ENCODE measurements at regions not wholly inside any gene's neighbourhood (a gene's known extent, or its start where the extent isn't known, plus 50 kb on each side); places are given as distances from the start of the nearest gene placed in this dataset.

DNA sequence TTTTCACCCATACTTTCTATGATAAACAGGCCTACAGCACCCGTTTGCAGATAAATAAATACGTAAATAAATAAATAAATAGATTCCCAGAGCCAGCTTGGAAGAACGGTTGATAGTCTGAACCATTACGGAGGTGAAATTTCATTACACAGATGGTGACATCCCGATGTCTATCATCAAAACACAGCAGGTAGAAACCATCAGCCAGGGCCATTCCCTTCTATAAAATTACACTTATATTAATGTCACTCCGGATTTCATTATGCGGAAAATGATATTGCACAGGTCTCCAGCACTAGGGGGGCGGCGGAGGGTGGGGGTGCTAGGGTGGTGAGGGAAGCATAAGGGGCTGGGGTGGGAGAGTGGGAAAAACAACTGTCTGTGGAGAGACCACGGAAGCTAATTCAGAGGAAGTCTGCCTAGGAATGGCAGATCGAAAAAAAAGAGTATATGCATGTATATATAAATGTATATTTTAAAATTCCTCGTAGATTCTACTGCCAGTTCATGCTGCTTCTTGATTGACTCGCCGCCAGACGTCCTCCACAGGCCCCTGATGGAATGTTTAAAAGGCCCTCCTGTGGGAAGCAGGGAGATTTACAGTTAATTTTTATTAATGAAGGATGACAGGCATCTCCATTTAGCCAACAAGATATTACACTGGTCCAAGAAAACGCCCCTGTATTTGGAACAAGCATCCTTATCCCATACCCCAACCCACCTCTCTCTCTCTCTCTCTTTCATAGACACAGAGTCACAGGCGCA lies 1906.0 kb upstream of the PIK3C3 start:
- Mint-ChIP-seq H3K36me3 (ENCODE audit: insufficient read depth, unreplicated experiment) (no peaks in the 10 kb centered on the region), H3K4me3 (ENCODE audit: unreplicated experiment) (no peak overlapping the region), H3K9me3 (ENCODE audit: unreplicated experiment) (no peaks in the 10 kb centered on the region), H3K4me1 (ENCODE audit: low read depth, unreplicated experiment) (no peaks in the 10 kb centered on the region), H3K27me3 (ENCODE audit: insufficient read depth, unreplicated experiment) (no peaks in the 10 kb centered on the region), H3K27ac (ENCODE audit: unreplicated experiment) (no peak overlapping the region)
- Histone ChIP-seq H3K36me3 (ENCODE audit: control insufficient read depth, insufficient read depth, low read length) (no peaks in the 10 kb centered on the region), H3K9me3 (no peaks in the 10 kb centered on the region), H3K4me1 (no peaks in the 10 kb centered on the region), H3K27me3 (replicated peaks; ENCODE audit: control insufficient read depth, insufficient read depth, low read length) (no peaks in the 10 kb centered on the region), H3K4me3 (ENCODE audit: low read depth, low read length) (no peak overlapping the region)
- POLR2A ChIA-PET: no interaction called here
- no TSS peak for BruUV-seq (replicated peaks)
- TF ChIP-seq, protein P1, sequence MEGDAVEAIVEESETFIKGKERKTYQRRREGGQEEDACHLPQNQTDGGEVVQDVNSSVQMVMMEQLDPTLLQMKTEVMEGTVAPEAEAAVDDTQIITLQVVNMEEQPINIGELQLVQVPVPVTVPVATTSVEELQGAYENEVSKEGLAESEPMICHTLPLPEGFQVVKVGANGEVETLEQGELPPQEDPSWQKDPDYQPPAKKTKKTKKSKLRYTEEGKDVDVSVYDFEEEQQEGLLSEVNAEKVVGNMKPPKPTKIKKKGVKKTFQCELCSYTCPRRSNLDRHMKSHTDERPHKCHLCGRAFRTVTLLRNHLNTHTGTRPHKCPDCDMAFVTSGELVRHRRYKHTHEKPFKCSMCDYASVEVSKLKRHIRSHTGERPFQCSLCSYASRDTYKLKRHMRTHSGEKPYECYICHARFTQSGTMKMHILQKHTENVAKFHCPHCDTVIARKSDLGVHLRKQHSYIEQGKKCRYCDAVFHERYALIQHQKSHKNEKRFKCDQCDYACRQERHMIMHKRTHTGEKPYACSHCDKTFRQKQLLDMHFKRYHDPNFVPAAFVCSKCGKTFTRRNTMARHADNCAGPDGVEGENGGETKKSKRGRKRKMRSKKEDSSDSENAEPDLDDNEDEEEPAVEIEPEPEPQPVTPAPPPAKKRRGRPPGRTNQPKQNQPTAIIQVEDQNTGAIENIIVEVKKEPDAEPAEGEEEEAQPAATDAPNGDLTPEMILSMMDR (IDR thresholded peaks at IDR 0.05; ENCODE audit: insufficient read depth in 1 of 2, low read depth in 1 of 2, low read length in 1 of 2, severe bottlenecking in 1 of 2, unreplicated experiment in 1 of 2): no peak
- CTCF ChIA-PET: no interaction called here
- intact Hi-C loops (cut with micrococcal nuclease; ENCODE audit: unreplicated experiment): no loop called here
- no peak for DNase-seq

DNA sequence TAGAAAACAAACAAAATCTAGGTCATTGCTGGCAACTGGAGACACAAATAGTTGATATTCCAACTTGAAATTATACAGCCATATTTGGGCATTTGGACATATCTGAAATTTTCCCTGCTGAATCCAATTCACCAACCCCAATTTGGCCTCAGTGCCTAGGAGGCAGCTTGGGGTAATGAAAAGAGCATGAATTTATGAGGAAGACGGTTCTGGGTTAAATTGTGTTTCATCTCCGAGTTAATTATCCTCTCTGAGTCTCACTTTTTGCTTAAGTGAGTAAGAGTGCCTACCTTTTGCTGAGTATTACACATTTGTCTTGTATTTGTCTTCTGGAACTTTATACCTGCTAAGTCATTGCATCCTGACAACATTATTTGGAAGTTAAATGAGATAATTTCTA lies 1906.8 kb upstream of the PIK3C3 start:
- intact Hi-C loops (cut with micrococcal nuclease; ENCODE audit: unreplicated experiment): no loop called here

DNA sequence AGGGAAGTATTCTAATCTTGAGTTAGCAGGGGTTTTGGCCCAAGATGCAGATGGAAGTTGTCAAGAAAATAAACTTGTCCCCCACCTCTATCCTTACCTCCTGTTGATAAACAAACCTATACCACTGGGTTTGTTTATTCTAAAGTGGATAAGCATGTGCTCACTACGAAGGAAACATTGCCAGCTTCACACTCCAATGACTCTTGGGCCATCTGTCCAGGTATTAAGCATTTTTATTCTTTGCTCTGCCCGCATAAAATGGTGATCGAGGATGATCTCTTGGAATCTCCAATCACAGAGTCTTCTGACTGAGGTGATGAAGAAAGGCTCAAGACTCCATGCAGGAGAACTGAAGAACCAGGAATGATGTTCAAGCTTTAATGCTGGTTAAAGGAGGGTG lies 1908.4 kb upstream of the PIK3C3 start:
- ChIA-PET CTCF (no interaction called here), POLR2A (no interaction called here)
- intact Hi-C loops (cut with micrococcal nuclease; ENCODE audit: unreplicated experiment): no loop called here
- TF ChIP-seq, protein P1 (IDR thresholded peaks at IDR 0.05; ENCODE audit: insufficient read depth in 1 of 2, low read depth in 1 of 2, low read length in 1 of 2, severe bottlenecking in 1 of 2, unreplicated experiment in 1 of 2): no peak
- Mint-ChIP-seq H3K36me3 (ENCODE audit: insufficient read depth, unreplicated experiment) (no peaks in the 10 kb centered on the region), H3K4me3 (ENCODE audit: unreplicated experiment) (no peak overlapping the region), H3K4me1 (ENCODE audit: low read depth, unreplicated experiment) (no peaks in the 10 kb centered on the region), H3K27ac (ENCODE audit: unreplicated experiment) (no peak overlapping the region), H3K27me3 (ENCODE audit: insufficient read depth, unreplicated experiment) (no peaks in the 10 kb centered on the region), H3K9me3 (ENCODE audit: unreplicated experiment) (no peaks in the 10 kb centered on the region)
- H3K36me3 ChIP-seq (ENCODE audit: control insufficient read depth, insufficient read depth, low read length): no peaks in the 10 kb centered on the region
- BruUV-seq (replicated peaks): no TSS peak
- no peaks in the 10 kb centered on the region for H3K27me3 ChIP-seq (replicated peaks; ENCODE audit: control insufficient read depth, insufficient read depth, low read length)
- no peak for DNase-seq
- no peaks in the 10 kb centered on the region for H3K4me1 ChIP-seq
- no peak overlapping the region for H3K4me3 ChIP-seq (ENCODE audit: low read depth, low read length)
- no peaks in the 10 kb centered on the region for H3K9me3 ChIP-seq

More for the DNA sequence above, 1906.8 kb upstream of the PIK3C3 start:
- Mint-ChIP-seq H3K36me3 (ENCODE audit: insufficient read depth, unreplicated experiment) (no peaks in the 10 kb centered on the region), H3K27ac (ENCODE audit: unreplicated experiment) (no peak overlapping the region), H3K4me1 (ENCODE audit: low read depth, unreplicated experiment) (no peaks in the 10 kb centered on the region), H3K4me3 (ENCODE audit: unreplicated experiment) (no peak overlapping the region), H3K27me3 (ENCODE audit: insufficient read depth, unreplicated experiment) (no peaks in the 10 kb centered on the region), H3K9me3 (ENCODE audit: unreplicated experiment) (no peaks in the 10 kb centered on the region)
- no peak overlapping the region for H3K4me3 ChIP-seq (ENCODE audit: low read depth, low read length)
- no peak for DNase-seq
- no peaks in the 10 kb centered on the region for H3K9me3 ChIP-seq
- ChIA-PET POLR2A (no interaction called here), CTCF (no interaction called here)
- no peaks in the 10 kb centered on the region for H3K36me3 ChIP-seq (ENCODE audit: control insufficient read depth, insufficient read depth, low read length)
- TF ChIP-seq, protein P1 (IDR thresholded peaks at IDR 0.05; ENCODE audit: insufficient read depth in 1 of 2, low read depth in 1 of 2, low read length in 1 of 2, severe bottlenecking in 1 of 2, unreplicated experiment in 1 of 2): no peak
- BruUV-seq (replicated peaks): no TSS peak
- no peaks in the 10 kb centered on the region for H3K4me1 ChIP-seq
- no peaks in the 10 kb centered on the region for H3K27me3 ChIP-seq (replicated peaks; ENCODE audit: control insufficient read depth, insufficient read depth, low read length)

Data from Caco-2 (cell line).